Skin of body (tissue), 1 donor: ENCODE measurements at regions not wholly inside any gene's neighbourhood (a gene's known extent, or its start where the extent isn't known, plus 50 kb on each side); places are given as distances from the start of the nearest gene placed in this dataset.

Experiments
- DNase-seq: peaks from one replicate; lab custom pipeline; 2025; lab: John Stamatoyannopoulos, UW

- DNase-seq = no peak
These were observed 63.5 kb upstream of the EGFR start for GRCh38 chr7:54955296-54955695.

- no peak for DNase-seq
These were observed 63.0 kb upstream of the EGFR start for GRCh38 chr7:54955696-54956420.

GRCh38 chr7:54956865-54957264 lies 62.0 kb upstream of the EGFR start:
- DNase-seq = no peak

- no peak for DNase-seq
These were observed 58.3 kb upstream of the EGFR start for GRCh38 chr7:54960517-54960916.

- DNase-seq = no peak
These were observed 57.4 kb upstream of the EGFR start for GRCh38 chr7:54961391-54961790.

- no peak for DNase-seq
These were observed 55.7 kb upstream of the EGFR start for GRCh38 chr7:54963155-54963554.

GRCh38 chr7:54964136-54964535 lies 54.7 kb upstream of the EGFR start:
- DNase-seq = no peak

- peak; percentile 7 for DNase-seq
These were observed 51.4 kb upstream of the EGFR start for GRCh38 chr7:54967377-54967776.

- no peak for DNase-seq
These were observed 50.8 kb upstream of the EGFR start for GRCh38 chr7:54968018-54968417.
